Trophoblast cell (in vitro differentiated cells and primary cell): ENCODE measurements at regions not wholly inside any gene's neighbourhood (a gene's known extent, or its start where the extent isn't known, plus 50 kb on each side); places are given as distances from the start of the nearest gene placed in this dataset.

ENCODE experiments used
- DNase-seq, 2 donors: peaks; one replicate each; pipeline ENCODE4 v3.0.0-alpha.2; 2016
- H2AFZ ChIP-seq: 2 replicates; pipeline ENCODE4 v1.6.1; 2013; ENCODE audit warnings: low read length, moderate library complexity, mild to moderate bottlenecking; ENCODE audit not compliant: insufficient read depth, poor library complexity
- H2AK5ac ChIP-seq: 2 replicates; pipeline ENCODE4 v1.6.1; 2013; ENCODE audit warnings: mild to moderate bottlenecking, low read length
- H2BK120ac ChIP-seq: 2 replicates; pipeline ENCODE4 v1.6.1; 2013; ENCODE audit warnings: low read length, mild to moderate bottlenecking, moderate library complexity; ENCODE audit not compliant: insufficient read depth, poor library complexity
- H2BK12ac ChIP-seq: 2 replicates; pipeline ENCODE4 v1.6.1; 2013; ENCODE audit warnings: mild to moderate bottlenecking, low read length, moderate library complexity
- H2BK5ac ChIP-seq: 2 replicates; pipeline ENCODE4 v1.6.1; 2013; ENCODE audit warnings: low read length, low read depth, moderate library complexity, mild to moderate bottlenecking; ENCODE audit not compliant: poor library complexity
- H3K14ac ChIP-seq: 2 replicates; pipeline ENCODE4 v1.6.1; 2013; ENCODE audit warnings: mild to moderate bottlenecking, low read length
- H3K18ac ChIP-seq: 2 replicates; pipeline ENCODE4 v1.6.1; 2013; ENCODE audit warnings: mild to moderate bottlenecking, low read length
- H3K23ac ChIP-seq: 2 replicates; pipeline ENCODE4 v1.6.1; 2013; ENCODE audit warnings: low read length
- H3K27ac ChIP-seq: 2 replicates; pipeline ENCODE4 v1.5.1; 2013; ENCODE audit warnings: low read depth, mild to moderate bottlenecking, inconsistent platforms, low read length, moderate library complexity
- H3K27me3 ChIP-seq: 2 replicates; pipeline ENCODE4 v1.6.1; 2013; ENCODE audit warnings: inconsistent platforms, mild to moderate bottlenecking, low read length, moderate library complexity; ENCODE audit not compliant: insufficient read depth
- H3K36me3 ChIP-seq, 2 experiments: 1 replicate in 1 of 2; 2 replicates in 1 of 2; pipeline ENCODE4 v1.6.1; 2013; ENCODE audit warnings: low read length in 2 of 2, mild to moderate bottlenecking in 2 of 2, moderate library complexity in 1 of 2; ENCODE audit not compliant: insufficient read depth in 2 of 2, control insufficient read depth in 1 of 2
- H3K4ac ChIP-seq: 2 replicates; pipeline ENCODE4 v1.6.1; 2013; ENCODE audit warnings: low read depth, mild to moderate bottlenecking, low read length, moderate library complexity
- H3K4me1 ChIP-seq, 2 experiments: 1 replicate in 1 of 2; 2 replicates in 1 of 2; pipeline ENCODE4 v1.6.1; 2013; ENCODE audit warnings: low read length in 2 of 2, mild to moderate bottlenecking in 2 of 2, moderate library complexity in 1 of 2; ENCODE audit not compliant: insufficient read depth in 2 of 2, control insufficient read depth in 1 of 2
- H3K4me2 ChIP-seq: 2 replicates; pipeline ENCODE4 v1.6.1; 2013; ENCODE audit warnings: inconsistent platforms, mild to moderate bottlenecking, low read length, moderate library complexity
- H3K4me3 ChIP-seq: 2 replicates; pipeline ENCODE4 v1.5.1; 2013; ENCODE audit warnings: mild to moderate bottlenecking, low read depth, low read length, inconsistent platforms
- H3K79me1 ChIP-seq: one replicate; pipeline ENCODE4 v1.6.1; 2013; ENCODE audit warnings: low read length
- H3K79me2 ChIP-seq: 2 replicates; pipeline ENCODE4 v1.6.1; 2013; ENCODE audit warnings: low read length, mild to moderate bottlenecking; ENCODE audit not compliant: control insufficient read depth, insufficient read depth, poor library complexity
- H3K9ac ChIP-seq: 2 replicates; pipeline ENCODE4 v1.6.1; 2013; ENCODE audit warnings: mild to moderate bottlenecking, low read length
- H3K9me3 ChIP-seq: 2 replicates; pipeline ENCODE4 v1.6.1; 2013; ENCODE audit warnings: low read depth, mild to moderate bottlenecking, control low read depth, inconsistent platforms, low read length; ENCODE audit not compliant: insufficient read depth
- H4K12ac ChIP-seq: 2 replicates; pipeline ENCODE4 v1.6.1; 2013; ENCODE audit warnings: low read depth, mild to moderate bottlenecking, low read length, moderate library complexity
- H4K8ac ChIP-seq: 2 replicates; pipeline ENCODE4 v1.6.1; 2013; ENCODE audit warnings: low read depth, mild to moderate bottlenecking, low read length, moderate library complexity
- H4K91ac ChIP-seq: one replicate; pipeline ENCODE4 v1.6.1; 2013; ENCODE audit warnings: low read depth, mild to moderate bottlenecking, low read length, moderate library complexity
- WGBS: extraction: QIAGEN DNeasy Blood & Tissue Kit; methylation state at CpG from one replicate; pipeline ENCODE4 v1.1.7; 2013; ENCODE audit warnings: missing lambda C conversion rate; ENCODE audit not compliant: insufficient read length, insufficient coverage; ENCODE audit errors: extremely low coverage; 5-methylcytosine and 5-hydroxymethylcytosine counted together

DNA sequence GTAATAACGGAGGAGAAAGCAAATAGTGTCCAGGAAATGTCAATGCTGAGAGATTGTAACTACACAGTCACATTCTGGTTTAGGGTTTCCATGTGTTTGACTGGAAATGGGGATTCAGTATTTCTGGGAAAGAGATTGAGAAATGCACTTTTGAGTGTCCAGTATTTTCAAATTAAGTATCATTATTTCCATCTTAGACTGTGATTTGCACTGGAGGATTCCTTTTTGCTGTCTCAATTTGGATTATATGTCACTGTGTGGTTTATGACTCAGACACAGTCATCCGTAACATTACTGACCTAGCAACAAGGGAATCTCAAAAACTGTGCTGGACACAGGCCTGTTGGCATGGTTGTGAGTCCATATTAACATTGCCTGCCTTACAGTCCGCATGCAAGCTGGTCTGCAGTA, 681.4 kb downstream of the CDH11 start:
- no CpG with 5 or more reads among the region's 3 CpGs for WGBS
- no peak overlapping the region for H4K91ac ChIP-seq

DNA sequence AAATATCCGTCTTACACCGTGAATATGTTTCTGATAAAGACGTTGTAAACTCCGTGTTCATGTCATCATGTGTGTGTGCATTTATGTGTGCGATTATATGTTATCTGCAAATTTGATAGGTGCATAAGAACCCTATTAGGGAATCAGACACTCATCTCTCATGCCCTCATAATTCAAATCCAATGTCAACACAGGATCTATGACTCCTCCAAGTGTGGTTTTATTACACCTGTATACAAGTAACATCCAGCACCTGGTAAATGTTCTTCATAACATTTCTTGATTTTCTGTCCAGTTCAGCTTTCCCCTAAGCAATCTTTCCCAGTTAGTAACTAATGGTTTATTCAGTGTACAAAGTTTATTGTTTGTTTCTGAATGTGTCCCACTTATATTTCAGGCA, 681.9 kb downstream of the CDH11 start:
- DNase-seq = no peak
- WGBS = no CpG with 5 or more reads among the region's 5 CpGs

More for the DNA sequence above, 681.4 kb downstream of the CDH11 start:
- H2BK120ac ChIP-seq = no peak overlapping the region
- no peak overlapping the region for H3K27ac ChIP-seq
- no peak overlapping the region for H2BK12ac ChIP-seq
- peaks cover 0 to 2% of the 10 kb centered on the region in 2 experiments for H3K4me1 ChIP-seq
- no peak overlapping the region for H3K4me3 ChIP-seq
- peaks cover 12% of the 10 kb centered on the region for H3K79me1 ChIP-seq
- H4K8ac ChIP-seq = no peak overlapping the region
- H2AK5ac ChIP-seq = no peak overlapping the region
- H3K4ac ChIP-seq = no peak overlapping the region
- H3K4me2 ChIP-seq = no peak overlapping the region
- H3K27me3 ChIP-seq = no peaks in the 10 kb centered on the region
- no peak overlapping the region for H3K23ac ChIP-seq
- no peak overlapping the region for H4K12ac ChIP-seq
- H3K9ac ChIP-seq = no peak overlapping the region
- no peak overlapping the region for H2BK5ac ChIP-seq
- no peak overlapping the region for H3K14ac ChIP-seq
- peak in 1 of 2 donors; percentile 16 for DNase-seq
- H3K79me2 ChIP-seq = no peaks in the 10 kb centered on the region
- no peak overlapping the region for H2AFZ ChIP-seq
- no peaks in the 10 kb centered on the region for H3K36me3 ChIP-seq
- no peaks in the 10 kb centered on the region for H3K9me3 ChIP-seq
- no peak overlapping the region for H3K18ac ChIP-seq

DNA sequence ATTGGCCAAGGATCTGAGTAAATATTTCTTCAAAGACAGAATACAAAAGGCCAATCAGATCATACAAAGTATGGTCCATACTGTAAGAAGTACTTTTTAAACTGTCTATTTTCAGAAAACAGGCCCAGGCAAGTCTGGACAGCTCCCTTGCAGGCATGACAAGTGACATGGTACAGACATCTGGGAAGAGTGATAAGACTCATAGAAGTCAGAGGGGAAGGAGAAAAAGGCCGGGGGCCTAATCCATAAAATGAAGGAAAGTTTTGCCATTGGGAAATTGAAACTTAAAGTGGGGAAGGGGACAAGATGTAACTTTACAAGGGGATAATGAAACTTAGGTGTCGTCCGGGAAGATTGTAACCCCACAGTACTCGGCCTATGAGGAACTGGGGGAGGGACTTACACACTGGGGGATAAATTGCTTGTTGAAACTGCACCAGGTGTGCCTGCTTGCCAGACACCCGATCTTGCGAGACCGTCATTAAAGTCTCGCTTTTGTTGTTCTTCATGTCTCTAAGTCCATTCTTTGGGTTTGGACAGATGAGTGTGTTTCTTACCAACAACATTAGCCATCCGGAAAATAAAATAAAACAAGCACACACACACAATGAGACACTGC, 684.0 kb downstream of the CDH11 start:
- H4K91ac ChIP-seq = peak overlapping the region; percentile 72
- peak overlapping the region; percentile 92 for H2BK5ac ChIP-seq
- no peak overlapping the region for H2AFZ ChIP-seq
- peaks cover 2% of the 10 kb centered on the region in 2 experiments for H3K4me1 ChIP-seq
- H3K4me3 ChIP-seq = no peak overlapping the region
- H2AK5ac ChIP-seq = no peak overlapping the region
- H2BK120ac ChIP-seq = peak overlapping the region; percentile 18
- no peaks in the 10 kb centered on the region for H3K36me3 ChIP-seq
- H4K12ac ChIP-seq = no peak overlapping the region
- H3K4ac ChIP-seq = no peak overlapping the region
- no peak overlapping the region for H3K9ac ChIP-seq
- no peaks in the 10 kb centered on the region for H3K27me3 ChIP-seq
- H3K14ac ChIP-seq = no peak overlapping the region
- H3K4me2 ChIP-seq = no peak overlapping the region
- H3K18ac ChIP-seq = no peak overlapping the region
- H4K8ac ChIP-seq = no peak overlapping the region
- H3K23ac ChIP-seq = no peak overlapping the region
- H3K9me3 ChIP-seq = no peaks in the 10 kb centered on the region
- DNase-seq = no peak
- H2BK12ac ChIP-seq = peak overlapping the region; percentile 18
- WGBS = no CpG with 5 or more reads among the region's 9 CpGs
- peak overlapping the region; percentile 87 for H3K27ac ChIP-seq
- H3K79me2 ChIP-seq = no peaks in the 10 kb centered on the region
- H3K79me1 ChIP-seq = peaks cover 17% of the 10 kb centered on the region

More for the DNA sequence above, 681.9 kb downstream of the CDH11 start:
- Histone ChIP-seq H3K23ac (no peak overlapping the region), H3K9ac (no peak overlapping the region), H2AFZ (no peak overlapping the region), H2BK5ac (no peak overlapping the region), H3K27ac (no peak overlapping the region), H2AK5ac (no peak overlapping the region), H3K27me3 (no peaks in the 10 kb centered on the region), H3K4ac (no peak overlapping the region), H2BK12ac (no peak overlapping the region), H2BK120ac (no peak overlapping the region), H3K36me3 (no peaks in the 10 kb centered on the region), H3K79me1 (peaks cover 16% of the 10 kb centered on the region), H4K12ac (no peak overlapping the region), H3K14ac (no peak overlapping the region), H4K8ac (no peak overlapping the region), H3K4me2 (no peak overlapping the region), H4K91ac (no peak overlapping the region), H3K18ac (no peak overlapping the region), H3K9me3 (no peaks in the 10 kb centered on the region), H3K79me2 (no peaks in the 10 kb centered on the region), H3K4me1 (peaks cover 0 to under 1% of the 10 kb centered on the region in 2 experiments), H3K4me3 (no peak overlapping the region)

DNA sequence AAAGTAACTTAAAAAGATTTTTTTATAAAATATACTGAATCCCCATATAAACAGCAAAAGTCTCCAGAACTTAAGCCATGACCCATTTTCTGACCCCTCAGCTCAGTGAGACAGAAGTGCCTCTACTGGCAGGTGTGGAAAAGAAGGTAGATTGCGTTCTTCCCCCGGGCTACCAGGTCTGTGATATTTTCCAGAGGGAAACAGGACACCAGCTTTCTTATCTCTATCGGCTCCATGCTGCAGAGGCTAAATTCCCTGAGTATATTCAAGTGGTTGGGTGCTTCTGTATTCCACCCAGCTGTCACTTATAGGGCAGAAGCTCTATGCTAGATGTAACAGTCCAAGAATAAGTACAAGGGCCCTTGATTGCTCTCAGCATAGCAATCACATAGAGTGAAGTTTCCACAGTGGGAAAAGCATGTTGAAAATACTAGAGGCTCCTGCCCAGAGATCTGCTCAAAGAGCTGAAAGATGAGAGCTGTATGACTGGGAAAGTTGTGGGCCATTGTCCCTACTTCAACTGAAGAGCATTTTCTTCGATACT, 687.3 kb downstream of the CDH11 start:
- no peak overlapping the region for H3K4ac ChIP-seq
- no peaks in the 10 kb centered on the region for H3K79me2 ChIP-seq
- no peak overlapping the region for H2AFZ ChIP-seq
- H3K9me3 ChIP-seq = no peaks in the 10 kb centered on the region
- peak overlapping the region; percentile 66 for H4K8ac ChIP-seq
- peak overlapping the region; percentile 75 for H4K91ac ChIP-seq
- peak overlapping the region; percentile 85 for H2BK120ac ChIP-seq
- peak overlapping the region; percentile 97 for H3K27ac ChIP-seq
- peaks cover 2% of the 10 kb centered on the region in 2 experiments for H3K4me1 ChIP-seq
- whole genome bisulfite sequencing = no CpG with 5 or more reads among the region's 4 CpGs
- H3K9ac ChIP-seq = no peak overlapping the region
- no peak overlapping the region for H3K4me3 ChIP-seq
- peak overlapping the region; percentile 92 for H2BK5ac ChIP-seq
- peak overlapping the region; percentile 82 for H2BK12ac ChIP-seq
- H3K36me3 ChIP-seq = no peaks in the 10 kb centered on the region
- H3K18ac ChIP-seq = no peak overlapping the region
- no peak overlapping the region for H2AK5ac ChIP-seq
- no peaks in the 10 kb centered on the region for H3K27me3 ChIP-seq
- no peak overlapping the region for H3K23ac ChIP-seq
- no peak for DNase-seq
- peaks cover 16% of the 10 kb centered on the region for H3K79me1 ChIP-seq
- H3K14ac ChIP-seq = peak overlapping the region; percentile 64
- H3K4me2 ChIP-seq = peak overlapping the region; percentile 1
- no peak overlapping the region for H4K12ac ChIP-seq
